ENCODE measurements at regions not wholly inside any gene's neighbourhood (a gene's known extent, or its start where the extent isn't known, plus 50 kb on each side); places are given as distances from the start of the nearest gene placed in this dataset.

DNA sequence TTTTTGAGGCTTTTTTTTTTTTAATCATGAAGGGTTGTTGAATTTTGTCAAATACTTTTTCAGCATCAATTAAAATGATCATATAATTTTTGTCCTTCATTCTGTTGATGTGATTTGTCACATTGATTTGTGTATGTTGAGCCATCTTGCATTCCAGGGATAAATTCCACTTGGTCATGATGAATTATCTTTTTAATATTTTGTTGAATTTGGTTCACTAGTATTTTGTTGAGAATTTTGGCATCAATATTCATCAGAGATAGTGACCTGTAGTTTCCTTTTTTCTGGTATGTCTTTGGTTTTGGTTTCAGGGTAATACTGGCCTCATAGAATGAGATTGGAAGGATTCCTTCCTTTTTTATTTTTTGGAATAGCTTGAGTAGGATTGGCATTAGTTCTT lies 221.9 kb upstream of the ZNF217 start (continued):
- TF ChIP-seq, protein P1, sequence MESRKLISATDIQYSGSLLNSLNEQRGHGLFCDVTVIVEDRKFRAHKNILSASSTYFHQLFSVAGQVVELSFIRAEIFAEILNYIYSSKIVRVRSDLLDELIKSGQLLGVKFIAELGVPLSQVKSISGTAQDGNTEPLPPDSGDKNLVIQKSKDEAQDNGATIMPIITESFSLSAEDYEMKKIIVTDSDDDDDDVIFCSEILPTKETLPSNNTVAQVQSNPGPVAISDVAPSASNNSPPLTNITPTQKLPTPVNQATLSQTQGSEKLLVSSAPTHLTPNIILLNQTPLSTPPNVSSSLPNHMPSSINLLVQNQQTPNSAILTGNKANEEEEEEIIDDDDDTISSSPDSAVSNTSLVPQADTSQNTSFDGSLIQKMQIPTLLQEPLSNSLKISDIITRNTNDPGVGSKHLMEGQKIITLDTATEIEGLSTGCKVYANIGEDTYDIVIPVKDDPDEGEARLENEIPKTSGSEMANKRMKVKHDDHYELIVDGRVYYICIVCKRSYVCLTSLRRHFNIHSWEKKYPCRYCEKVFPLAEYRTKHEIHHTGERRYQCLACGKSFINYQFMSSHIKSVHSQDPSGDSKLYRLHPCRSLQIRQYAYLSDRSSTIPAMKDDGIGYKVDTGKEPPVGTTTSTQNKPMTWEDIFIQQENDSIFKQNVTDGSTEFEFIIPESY (IDR thresholded peaks at IDR 0.05): no peak
- TF ChIP-seq HNF4G (IDR thresholded peaks at IDR 0.05) (no peak), RXRA (IDR thresholded peaks at IDR 0.05) (no peak), TAF1 (conservative IDR thresholded peaks at IDR 0.05) (no peak)

DNA sequence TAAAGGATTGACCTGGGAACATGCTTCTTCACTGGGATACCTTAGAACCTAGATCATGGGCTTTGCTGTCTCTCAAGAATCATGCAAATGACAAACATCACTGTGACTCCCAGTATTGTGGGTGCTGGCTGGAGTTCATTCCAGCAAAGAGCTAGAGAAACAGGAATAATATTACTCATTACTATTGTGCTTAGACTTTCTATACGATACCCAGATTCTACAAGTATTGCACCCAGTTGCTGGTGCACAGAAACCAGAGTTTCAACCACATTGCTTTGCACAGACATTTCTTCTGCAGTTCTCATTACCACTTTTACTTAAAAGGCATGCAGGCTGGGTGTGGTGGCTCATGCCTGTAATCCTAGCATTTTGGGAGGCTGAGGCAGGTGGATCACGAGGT lies 220.4 kb upstream of the ZNF217 start:
- no peak for DNase-seq (ENCODE audit: low spot score)
- Histone ChIP-seq H3K9ac (ENCODE audit: low read depth in 1 of 2, low read length in 2 of 2) (no peak overlapping the region), H3K4me1 (ENCODE audit: control insufficient read depth in 4 of 4, insufficient read depth in 4 of 4, low read length in 3 of 4) (no peaks in the 10 kb centered on the region), H3K36me3 (ENCODE audit: control insufficient read depth in 4 of 4, insufficient read depth in 3 of 4, low read depth in 1 of 4, low read length in 3 of 4) (no peaks in the 10 kb centered on the region), H3K27ac (ENCODE audit: low read depth in 1 of 2, low read length in 2 of 2) (no peak overlapping the region), H3K4me3 (ENCODE audit: low read depth in 1 of 3, low read length in 3 of 3) (no peak overlapping the region), H3K9me3 (ENCODE audit: control insufficient read depth in 4 of 4, low read length in 3 of 4) (no peaks in the 10 kb centered on the region), H3K27me3 (ENCODE audit: control insufficient read depth in 4 of 4, insufficient read depth in 4 of 4, low read length in 3 of 4) (no peaks in the 10 kb centered on the region)
- 93% methylated on average over 2 of the region's 2 CpGs for WGBS
- TF ChIP-seq GABPA (IDR thresholded peaks at IDR 0.05 in 1 of 2, conservative IDR thresholded peaks at IDR 0.05 in 1 of 2) (no peak), NR2F2 (IDR thresholded peaks at IDR 0.05) (no peak), JUND (IDR thresholded peaks at IDR 0.05) (no peak), EGR1 (IDR thresholded peaks at IDR 0.05; ENCODE audit: low read depth in 2 of 2) (no peak), HNF4A (conservative IDR thresholded peaks at IDR 0.05) (no peak), FOXA1 (IDR thresholded peaks at IDR 0.05) (no peak), SP1 (IDR thresholded peaks at IDR 0.05) (no peak), RXRA (IDR thresholded peaks at IDR 0.05) (no peak)
- TF ChIP-seq, protein P2, sequence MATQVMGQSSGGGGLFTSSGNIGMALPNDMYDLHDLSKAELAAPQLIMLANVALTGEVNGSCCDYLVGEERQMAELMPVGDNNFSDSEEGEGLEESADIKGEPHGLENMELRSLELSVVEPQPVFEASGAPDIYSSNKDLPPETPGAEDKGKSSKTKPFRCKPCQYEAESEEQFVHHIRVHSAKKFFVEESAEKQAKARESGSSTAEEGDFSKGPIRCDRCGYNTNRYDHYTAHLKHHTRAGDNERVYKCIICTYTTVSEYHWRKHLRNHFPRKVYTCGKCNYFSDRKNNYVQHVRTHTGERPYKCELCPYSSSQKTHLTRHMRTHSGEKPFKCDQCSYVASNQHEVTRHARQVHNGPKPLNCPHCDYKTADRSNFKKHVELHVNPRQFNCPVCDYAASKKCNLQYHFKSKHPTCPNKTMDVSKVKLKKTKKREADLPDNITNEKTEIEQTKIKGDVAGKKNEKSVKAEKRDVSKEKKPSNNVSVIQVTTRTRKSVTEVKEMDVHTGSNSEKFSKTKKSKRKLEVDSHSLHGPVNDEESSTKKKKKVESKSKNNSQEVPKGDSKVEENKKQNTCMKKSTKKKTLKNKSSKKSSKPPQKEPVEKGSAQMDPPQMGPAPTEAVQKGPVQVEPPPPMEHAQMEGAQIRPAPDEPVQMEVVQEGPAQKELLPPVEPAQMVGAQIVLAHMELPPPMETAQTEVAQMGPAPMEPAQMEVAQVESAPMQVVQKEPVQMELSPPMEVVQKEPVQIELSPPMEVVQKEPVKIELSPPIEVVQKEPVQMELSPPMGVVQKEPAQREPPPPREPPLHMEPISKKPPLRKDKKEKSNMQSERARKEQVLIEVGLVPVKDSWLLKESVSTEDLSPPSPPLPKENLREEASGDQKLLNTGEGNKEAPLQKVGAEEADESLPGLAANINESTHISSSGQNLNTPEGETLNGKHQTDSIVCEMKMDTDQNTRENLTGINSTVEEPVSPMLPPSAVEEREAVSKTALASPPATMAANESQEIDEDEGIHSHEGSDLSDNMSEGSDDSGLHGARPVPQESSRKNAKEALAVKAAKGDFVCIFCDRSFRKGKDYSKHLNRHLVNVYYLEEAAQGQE (IDR thresholded peaks at IDR 0.05): no peak
- TF ChIP-seq, protein P3, sequence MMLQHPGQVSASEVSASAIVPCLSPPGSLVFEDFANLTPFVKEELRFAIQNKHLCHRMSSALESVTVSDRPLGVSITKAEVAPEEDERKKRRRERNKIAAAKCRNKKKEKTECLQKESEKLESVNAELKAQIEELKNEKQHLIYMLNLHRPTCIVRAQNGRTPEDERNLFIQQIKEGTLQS (IDR thresholded peaks at IDR 0.05): no peak
- TF ChIP-seq, protein P4, sequence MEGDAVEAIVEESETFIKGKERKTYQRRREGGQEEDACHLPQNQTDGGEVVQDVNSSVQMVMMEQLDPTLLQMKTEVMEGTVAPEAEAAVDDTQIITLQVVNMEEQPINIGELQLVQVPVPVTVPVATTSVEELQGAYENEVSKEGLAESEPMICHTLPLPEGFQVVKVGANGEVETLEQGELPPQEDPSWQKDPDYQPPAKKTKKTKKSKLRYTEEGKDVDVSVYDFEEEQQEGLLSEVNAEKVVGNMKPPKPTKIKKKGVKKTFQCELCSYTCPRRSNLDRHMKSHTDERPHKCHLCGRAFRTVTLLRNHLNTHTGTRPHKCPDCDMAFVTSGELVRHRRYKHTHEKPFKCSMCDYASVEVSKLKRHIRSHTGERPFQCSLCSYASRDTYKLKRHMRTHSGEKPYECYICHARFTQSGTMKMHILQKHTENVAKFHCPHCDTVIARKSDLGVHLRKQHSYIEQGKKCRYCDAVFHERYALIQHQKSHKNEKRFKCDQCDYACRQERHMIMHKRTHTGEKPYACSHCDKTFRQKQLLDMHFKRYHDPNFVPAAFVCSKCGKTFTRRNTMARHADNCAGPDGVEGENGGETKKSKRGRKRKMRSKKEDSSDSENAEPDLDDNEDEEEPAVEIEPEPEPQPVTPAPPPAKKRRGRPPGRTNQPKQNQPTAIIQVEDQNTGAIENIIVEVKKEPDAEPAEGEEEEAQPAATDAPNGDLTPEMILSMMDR (IDR thresholded peaks at IDR 0.05; ENCODE audit: low read depth, low read length, missing input control): no peak
- TF ChIP-seq, protein P1 (IDR thresholded peaks at IDR 0.05): no peak

Data from liver (tissue), 8 donors.